HG03097 (cell line): ENCODE measurements at regions not wholly inside any gene's neighbourhood (a gene's known extent, or its start where the extent isn't known, plus 50 kb on each side); places are given as distances from the start of the nearest gene placed in this dataset.

Experiments used
- ATAC-seq: cut with Tn5 transposase; IDR thresholded peaks from one replicate; pipeline ENCODE4 v1.9.1; 2021; ENCODE audit not compliant: unreplicated experiment, low FRiP score

- no peak for ATAC-seq
These were observed 64.2 kb downstream of the GJA1 start for GRCh38 chr6:121499666-121500065.

GRCh38 chr6:121503589-121503991 lies 68.1 kb downstream of the GJA1 start:
- ATAC-seq: no peak

- ATAC-seq: no peak
These were observed 68.8 kb downstream of the GJA1 start for GRCh38 chr6:121504227-121504626.

- ATAC-seq: no peak
These were observed 69.8 kb downstream of the GJA1 start for GRCh38 chr6:121505284-121505683.

GRCh38 chr6:121506761-121507754 lies 71.6 kb downstream of the GJA1 start:
- ATAC-seq: no peak

- no peak for ATAC-seq
These were observed 75.2 kb downstream of the GJA1 start for GRCh38 chr6:121510568-121511177.

- no peak for ATAC-seq
These were observed 80.3 kb downstream of the GJA1 start for GRCh38 chr6:121515630-121516265.

GRCh38 chr6:121516331-121516730 lies 80.9 kb downstream of the GJA1 start:
- ATAC-seq: no peak

- no peak for ATAC-seq
These were observed 85.1 kb downstream of the GJA1 start for GRCh38 chr6:121520337-121521163.

GRCh38 chr6:121521164-121521555 lies 85.7 kb downstream of the GJA1 start:
- ATAC-seq: no peak

- ATAC-seq: no peak
These were observed 86.8 kb downstream of the GJA1 start for GRCh38 chr6:121522265-121522664.

GRCh38 chr6:121522771-121523386 lies 87.4 kb downstream of the GJA1 start:
- no peak for ATAC-seq

GRCh38 chr6:121523628-121524027 lies 88.2 kb downstream of the GJA1 start:
- no peak for ATAC-seq

GRCh38 chr6:121526282-121526681 lies 90.8 kb downstream of the GJA1 start:
- no peak for ATAC-seq

GRCh38 chr6:121531658-121532169 lies 96.3 kb downstream of the GJA1 start:
- ATAC-seq: no peak

GRCh38 chr6:121533321-121533841 lies 97.9 kb downstream of the GJA1 start:
- ATAC-seq: no peak

GRCh38 chr6:121535777-121536176 lies 100.3 kb downstream of the GJA1 start:
- ATAC-seq: no peak

- no peak for ATAC-seq
These were observed 100.9 kb downstream of the GJA1 start for GRCh38 chr6:121536345-121536744.

- no peak for ATAC-seq
These were observed 104.0 kb downstream of the GJA1 start for GRCh38 chr6:121539439-121539838.

GRCh38 chr6:121540210-121540609 lies 104.8 kb downstream of the GJA1 start:
- ATAC-seq: no peak
